Astrocyte of the spinal cord (primary cell): ENCODE measurements at regions not wholly inside any gene's neighbourhood (a gene's known extent, or its start where the extent isn't known, plus 50 kb on each side); places are given as distances from the start of the nearest gene placed in this dataset.
"Not testable (repeated sequence)": the region's sequence is repeated elsewhere in the genome, so short reads cannot be mapped to it uniquely, and the experiment has no call there.

ENCODE experiments used
- DNase-seq: peaks from one replicate; pipeline ENCODE4 v3.0.0; 2011; ENCODE audit warnings: low read depth, low spot score
- H3K4me3 ChIP-seq: 2 replicates; pipeline ENCODE4 v1.5.1; 2011; ENCODE audit warnings: low read depth, mild to moderate bottlenecking, low read length, moderate library complexity
- CTCF ChIP-seq: IDR thresholded peaks from 2 replicates; pipeline ENCODE4 v1.5.1; 2012; ENCODE audit warnings: low read depth, mild to moderate bottlenecking, low read length, inconsistent platforms
- in situ Hi-C: cut with HindIII; loops from 2 replicates; pipeline ENCODE4 v1.10.0; 2017; ENCODE audit warnings: low sequenced_read_pairs

GRCh38 chr16:13835935-13836730, 83.8 kb upstream of the ERCC4 start:
- DNase-seq: no peak
- no peak overlapping the region for H3K4me3 ChIP-seq
- no peak for TF ChIP-seq CTCF
- in situ Hi-C loops: no loop called here

GRCh38 chr16:13838401-13839190, 81.4 kb upstream of the ERCC4 start:
- no peak overlapping the region for H3K4me3 ChIP-seq
- no peak for TF ChIP-seq CTCF

GRCh38 chr16:13839577-13839976, 80.4 kb upstream of the ERCC4 start:
- TF ChIP-seq CTCF: no peak
- in situ Hi-C loops: no loop called here
- no peak for DNase-seq
- H3K4me3 ChIP-seq: no peak overlapping the region

More at GRCh38 chr16:13838401-13839190, 81.4 kb upstream of the ERCC4 start:
- no peak for DNase-seq
- in situ Hi-C loops: no loop called here

- H3K4me3 ChIP-seq: no peak overlapping the region
- TF ChIP-seq CTCF: no peak
- no peak for DNase-seq
- in situ Hi-C loops: no loop called here
These were observed 74.7 kb upstream of the ERCC4 start for GRCh38 chr16:13845232-13845631.

- no peak overlapping the region for H3K4me3 ChIP-seq
- no peak for DNase-seq
- TF ChIP-seq CTCF: no peak
- in situ Hi-C loops: no loop called here
These were observed 71.2 kb upstream of the ERCC4 start for GRCh38 chr16:13848795-13849194.

- in situ Hi-C loops, DNase-seq, H3K4me3 ChIP-seq: not testable (repeated sequence)
These were observed 69.8 kb upstream of the ERCC4 start for GRCh38 chr16:13850173-13850572.

- in situ Hi-C loops: no loop called here
- no peak for DNase-seq
- no peak overlapping the region for H3K4me3 ChIP-seq
- TF ChIP-seq CTCF: no peak
These were observed 67.1 kb upstream of the ERCC4 start for GRCh38 chr16:13852827-13853226.
